ENCODE measurements at regions not wholly inside any gene's neighbourhood (a gene's known extent, or its start where the extent isn't known, plus 50 kb on each side); places are given as distances from the start of the nearest gene placed in this dataset.

GRCh38 chr1:239545466-239545865 lies 159.1 kb downstream of the CHRM3 start:
- TF ChIP-seq CTCF (IDR thresholded peaks at IDR 0.05): no peak
- no peak for TF ChIP-seq POLR2A (IDR thresholded peaks at IDR 0.05)
- TF ChIP-seq EP300 (IDR thresholded peaks at IDR 0.05): no peak

Data from ovary (tissue), 3 donors.